ENCODE measurements at regions not wholly inside any gene's neighbourhood (a gene's known extent, or its start where the extent isn't known, plus 50 kb on each side); places are given as distances from the start of the nearest gene placed in this dataset.

DNA sequence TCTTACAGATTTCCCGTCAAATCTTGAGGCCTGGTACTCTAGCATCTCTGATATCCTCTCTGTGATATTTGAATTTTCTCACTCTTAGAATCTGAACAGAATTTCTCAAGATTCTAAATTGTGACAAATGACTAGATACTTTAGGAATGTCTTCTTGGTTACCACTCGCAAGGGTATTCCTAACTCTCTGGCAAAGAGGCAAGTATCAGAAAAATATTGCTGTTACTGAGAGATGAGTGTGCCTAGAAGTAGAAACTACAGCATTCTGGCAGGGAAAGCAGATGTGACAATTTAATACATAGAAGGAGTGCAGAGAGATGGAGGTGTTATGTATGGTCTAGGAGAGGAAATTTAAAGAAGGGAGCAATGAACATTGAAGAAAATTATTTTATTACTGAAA, 467.8 kb downstream of the LRIG3 start:
- TF ChIP-seq, protein P1, sequence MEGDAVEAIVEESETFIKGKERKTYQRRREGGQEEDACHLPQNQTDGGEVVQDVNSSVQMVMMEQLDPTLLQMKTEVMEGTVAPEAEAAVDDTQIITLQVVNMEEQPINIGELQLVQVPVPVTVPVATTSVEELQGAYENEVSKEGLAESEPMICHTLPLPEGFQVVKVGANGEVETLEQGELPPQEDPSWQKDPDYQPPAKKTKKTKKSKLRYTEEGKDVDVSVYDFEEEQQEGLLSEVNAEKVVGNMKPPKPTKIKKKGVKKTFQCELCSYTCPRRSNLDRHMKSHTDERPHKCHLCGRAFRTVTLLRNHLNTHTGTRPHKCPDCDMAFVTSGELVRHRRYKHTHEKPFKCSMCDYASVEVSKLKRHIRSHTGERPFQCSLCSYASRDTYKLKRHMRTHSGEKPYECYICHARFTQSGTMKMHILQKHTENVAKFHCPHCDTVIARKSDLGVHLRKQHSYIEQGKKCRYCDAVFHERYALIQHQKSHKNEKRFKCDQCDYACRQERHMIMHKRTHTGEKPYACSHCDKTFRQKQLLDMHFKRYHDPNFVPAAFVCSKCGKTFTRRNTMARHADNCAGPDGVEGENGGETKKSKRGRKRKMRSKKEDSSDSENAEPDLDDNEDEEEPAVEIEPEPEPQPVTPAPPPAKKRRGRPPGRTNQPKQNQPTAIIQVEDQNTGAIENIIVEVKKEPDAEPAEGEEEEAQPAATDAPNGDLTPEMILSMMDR (conservative IDR thresholded peaks at IDR 0.05; ENCODE audit: low read depth, low read length), result no peak
- no peak overlapping the region for H3K4me3 ChIP-seq (ENCODE audit: low read depth, low read length)
- DNase-seq (ENCODE audit: low read depth), result peak; percentile 69

DNA sequence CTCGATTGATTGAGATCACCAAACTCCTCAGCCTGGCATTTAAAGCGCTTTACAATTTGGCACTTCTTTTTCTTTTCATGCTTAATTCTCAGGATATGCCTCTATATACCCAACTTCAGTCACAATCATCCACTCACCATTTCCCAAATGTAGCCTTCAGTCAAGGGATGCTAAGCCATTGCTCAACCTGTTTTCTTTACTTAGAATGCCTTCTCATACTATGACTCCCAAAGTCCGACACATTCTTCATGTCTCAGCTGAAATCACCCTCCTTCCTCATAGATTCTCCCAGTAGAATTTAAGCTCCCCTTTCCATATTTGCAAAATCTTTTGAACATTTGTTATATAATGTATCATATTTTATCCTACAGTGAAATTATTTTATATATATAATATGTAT, 467.0 kb downstream of the LRIG3 start:
- no peak for DNase-seq (ENCODE audit: low read depth)
- no peak overlapping the region for H3K4me3 ChIP-seq (ENCODE audit: low read depth, low read length)
- TF ChIP-seq, protein P1 (conservative IDR thresholded peaks at IDR 0.05; ENCODE audit: low read depth, low read length), result no peak

DNA sequence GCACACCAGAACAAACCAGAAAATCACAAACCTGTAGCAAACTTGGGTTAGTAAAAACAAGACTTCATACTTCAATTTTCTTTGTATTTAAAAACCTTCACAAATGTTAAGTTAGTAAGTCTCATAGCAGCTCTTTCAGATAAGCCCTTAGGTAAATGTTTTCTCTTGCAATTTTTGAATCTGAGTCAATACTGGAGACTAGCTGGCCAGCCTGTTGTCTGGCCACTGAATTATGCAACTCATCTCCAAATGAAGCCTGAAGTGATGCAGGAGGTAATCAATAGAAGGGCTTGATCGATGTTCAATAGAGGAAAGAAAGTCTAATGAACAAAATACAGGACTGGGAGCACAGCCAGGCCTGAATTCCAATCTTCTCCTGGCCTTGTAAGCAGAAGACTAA, 465.2 kb downstream of the LRIG3 start:
- peak; percentile 60 for DNase-seq (ENCODE audit: low read depth)
- no peak overlapping the region for H3K4me3 ChIP-seq (ENCODE audit: low read depth, low read length)
- TF ChIP-seq, protein P1 (conservative IDR thresholded peaks at IDR 0.05; ENCODE audit: low read depth, low read length), result no peak

DNA sequence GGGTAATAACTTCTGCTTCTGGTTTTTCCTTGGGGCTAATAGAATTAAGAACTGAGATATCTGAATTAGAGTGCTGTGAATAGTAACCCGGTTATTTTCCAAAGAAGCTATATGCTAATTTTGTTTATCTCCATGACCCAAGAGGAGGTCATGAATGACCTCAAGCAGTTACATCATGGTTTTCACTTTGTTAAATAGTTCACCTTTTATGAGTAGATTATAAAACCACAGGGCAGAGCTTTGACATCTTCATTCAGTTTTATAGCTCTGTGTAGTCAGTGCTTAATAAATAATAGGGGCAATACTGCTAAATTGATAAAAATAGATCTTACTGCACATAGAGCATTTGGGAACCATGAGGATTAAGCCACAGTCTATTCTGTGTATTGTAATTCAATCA, 462.2 kb downstream of the LRIG3 start:
- H3K4me3 ChIP-seq (ENCODE audit: low read depth, low read length), result no peak overlapping the region
- TF ChIP-seq, protein P1 (conservative IDR thresholded peaks at IDR 0.05; ENCODE audit: low read depth, low read length), result no peak
- peak; percentile 24 for DNase-seq (ENCODE audit: low read depth)

DNA sequence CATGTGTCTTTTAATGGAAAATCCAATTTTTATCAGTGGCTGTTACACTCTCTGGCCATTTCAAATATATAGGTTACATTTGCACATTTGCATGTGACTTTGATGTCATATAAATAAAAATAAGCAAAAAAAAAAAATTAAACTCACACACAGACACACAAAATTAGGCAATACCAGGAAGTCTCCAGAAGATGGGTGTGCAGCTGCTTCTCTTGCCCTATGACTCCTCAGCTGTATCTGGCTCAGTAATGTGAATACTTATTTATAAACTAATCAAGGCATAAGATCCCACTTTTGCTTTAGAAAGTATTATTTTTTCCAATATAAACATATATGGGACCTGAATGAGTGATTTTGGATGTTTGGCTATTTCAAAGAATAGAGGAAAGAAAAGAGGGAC, 461.1 kb downstream of the LRIG3 start:
- DNase-seq (ENCODE audit: low read depth), result peak; percentile 53
- TF ChIP-seq, protein P1 (conservative IDR thresholded peaks at IDR 0.05; ENCODE audit: low read depth, low read length), result no peak
- H3K4me3 ChIP-seq (ENCODE audit: low read depth, low read length), result no peak overlapping the region

DNA sequence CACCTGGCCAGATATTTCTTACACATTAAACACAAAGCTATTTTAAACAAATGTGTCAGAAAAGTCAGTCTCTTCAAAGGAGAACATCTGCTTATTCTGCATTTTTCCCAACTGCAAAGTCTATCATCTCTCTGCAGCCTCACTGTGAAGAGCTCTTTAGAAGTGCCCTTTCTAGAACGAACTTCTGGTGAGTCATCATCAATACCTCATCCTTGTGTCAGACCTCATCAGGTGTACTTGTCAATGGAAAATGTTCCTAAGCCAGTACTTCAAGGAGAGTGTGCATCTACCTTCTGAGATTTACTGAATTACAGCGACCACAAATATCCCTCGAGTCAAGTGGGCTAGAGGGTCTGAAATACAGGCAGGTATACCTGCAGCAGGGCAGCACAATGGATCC, 457.3 kb downstream of the LRIG3 start:
- TF ChIP-seq, protein P1 (conservative IDR thresholded peaks at IDR 0.05; ENCODE audit: low read depth, low read length), result no peak
- DNase-seq (ENCODE audit: low read depth), result no peak
- no peak overlapping the region for H3K4me3 ChIP-seq (ENCODE audit: low read depth, low read length)

DNA sequence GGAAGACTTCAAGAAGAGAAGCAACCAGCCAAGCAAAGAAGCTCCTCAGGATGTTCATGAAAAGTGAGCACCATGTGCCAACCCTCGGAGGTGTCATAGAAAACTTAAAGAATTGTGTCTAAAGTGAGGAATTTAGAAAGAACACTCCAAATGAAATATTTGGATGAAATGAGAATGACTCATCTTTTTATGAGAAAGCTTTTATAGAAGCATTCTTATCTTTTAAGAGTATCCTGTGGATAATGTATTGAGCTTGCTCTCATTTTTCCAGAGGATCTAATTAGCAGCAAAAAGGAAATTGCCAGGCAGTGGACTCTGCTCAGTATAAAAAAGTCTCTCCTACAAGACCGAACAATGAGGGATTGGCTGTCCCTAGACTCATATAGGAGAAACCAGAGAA, 454.9 kb downstream of the LRIG3 start:
- TF ChIP-seq, protein P1 (conservative IDR thresholded peaks at IDR 0.05; ENCODE audit: low read depth, low read length), result no peak
- H3K4me3 ChIP-seq (ENCODE audit: low read depth, low read length), result no peak overlapping the region
- DNase-seq (ENCODE audit: low read depth), result peak; percentile 22
